GM13976 (cell line): ENCODE measurements at regions not wholly inside any gene's neighbourhood (a gene's known extent, or its start where the extent isn't known, plus 50 kb on each side); places are given as distances from the start of the nearest gene placed in this dataset.
"Not testable (repeated sequence)": the region's sequence is repeated elsewhere in the genome, so short reads cannot be mapped to it uniquely, and the experiment has no call there.

Experiments used
- DNase-seq: peaks from one replicate; pipeline ENCODE4 v3.0.0; 2012; ENCODE audit warnings: low spot score
- in situ Hi-C: fragments of 300-500 bp; cut with MboI; formaldehyde crosslinking; loops from one replicate; pipeline ENCODE4 v1.12.0; 2022; ENCODE audit warnings: low sequenced_read_pairs, mixed read lengths, inconsistent platforms; ENCODE audit not compliant: unreplicated experiment
- TF ChIP-seq, protein P1 (sequence below): IDR thresholded peaks from 2 replicates; pipeline ENCODE4 v1.5.1; 2012; ENCODE audit warnings: borderline replicate concordance, mild to moderate bottlenecking; ENCODE audit not compliant: insufficient read depth; ENCODE audit errors: extremely low read depth, missing control alignments, control extremely low read depth

DNA sequence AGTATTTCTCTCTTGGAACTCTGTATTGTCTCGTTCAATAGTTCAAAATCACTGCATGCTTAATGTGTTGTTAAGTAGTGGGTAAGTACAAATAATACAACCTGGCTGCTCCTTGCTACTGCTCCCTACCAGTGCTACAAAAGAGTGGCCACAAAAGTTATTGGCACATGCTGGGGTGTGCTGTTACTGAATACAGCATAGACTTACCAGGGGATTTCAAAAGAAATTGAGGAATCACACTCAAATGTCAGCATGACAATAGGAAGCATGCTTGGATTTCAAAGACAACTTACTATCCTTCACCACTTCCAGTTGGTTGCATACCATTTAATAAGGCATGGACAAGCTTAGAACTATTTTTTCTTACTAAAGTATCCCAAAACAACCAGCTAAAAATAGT is 1041.3 kb upstream of the SPRY2 start:
- in situ Hi-C loops, result no loop called here
- TF ChIP-seq, protein P1, sequence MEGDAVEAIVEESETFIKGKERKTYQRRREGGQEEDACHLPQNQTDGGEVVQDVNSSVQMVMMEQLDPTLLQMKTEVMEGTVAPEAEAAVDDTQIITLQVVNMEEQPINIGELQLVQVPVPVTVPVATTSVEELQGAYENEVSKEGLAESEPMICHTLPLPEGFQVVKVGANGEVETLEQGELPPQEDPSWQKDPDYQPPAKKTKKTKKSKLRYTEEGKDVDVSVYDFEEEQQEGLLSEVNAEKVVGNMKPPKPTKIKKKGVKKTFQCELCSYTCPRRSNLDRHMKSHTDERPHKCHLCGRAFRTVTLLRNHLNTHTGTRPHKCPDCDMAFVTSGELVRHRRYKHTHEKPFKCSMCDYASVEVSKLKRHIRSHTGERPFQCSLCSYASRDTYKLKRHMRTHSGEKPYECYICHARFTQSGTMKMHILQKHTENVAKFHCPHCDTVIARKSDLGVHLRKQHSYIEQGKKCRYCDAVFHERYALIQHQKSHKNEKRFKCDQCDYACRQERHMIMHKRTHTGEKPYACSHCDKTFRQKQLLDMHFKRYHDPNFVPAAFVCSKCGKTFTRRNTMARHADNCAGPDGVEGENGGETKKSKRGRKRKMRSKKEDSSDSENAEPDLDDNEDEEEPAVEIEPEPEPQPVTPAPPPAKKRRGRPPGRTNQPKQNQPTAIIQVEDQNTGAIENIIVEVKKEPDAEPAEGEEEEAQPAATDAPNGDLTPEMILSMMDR, result no peak
- DNase-seq, result no peak

DNA sequence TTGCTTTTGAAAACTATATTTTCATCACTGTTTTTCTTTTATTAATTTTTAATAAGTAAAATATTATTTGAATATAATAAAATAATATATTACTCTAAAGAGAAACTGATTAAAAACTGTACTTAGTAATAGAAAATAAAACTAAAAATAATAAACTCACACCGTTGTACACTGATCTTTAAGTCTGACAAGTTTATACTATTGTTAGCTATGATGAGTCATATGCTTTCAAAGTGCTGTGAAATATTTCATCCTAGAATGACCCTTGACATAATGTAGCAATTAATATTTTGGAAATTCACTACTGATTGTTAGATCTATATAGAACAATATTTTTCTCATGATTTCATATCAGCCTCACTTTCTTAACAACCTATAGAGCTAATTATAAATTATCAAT is 1040.6 kb upstream of the SPRY2 start:
- TF ChIP-seq, protein P1, result no peak
- in situ Hi-C loops, result no loop called here
- DNase-seq, result no peak

DNA sequence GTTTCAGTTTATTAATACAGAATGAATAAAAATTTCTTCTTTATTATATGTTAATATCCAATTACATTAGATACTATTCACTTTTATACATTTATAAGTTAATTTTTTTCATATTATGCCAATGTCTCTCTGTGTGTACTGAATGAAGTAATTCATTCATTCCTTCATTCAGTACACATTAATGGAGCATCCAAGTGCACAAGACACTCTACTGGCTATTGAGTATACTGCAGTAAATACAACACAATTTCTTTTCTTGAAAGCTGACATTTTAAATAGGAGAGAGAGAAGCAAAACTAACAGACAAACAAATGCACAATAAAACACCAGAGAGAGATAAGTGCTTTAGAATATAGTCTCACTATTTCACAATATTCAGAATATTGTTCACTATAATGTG is 1038.3 kb upstream of the SPRY2 start:
- DNase-seq, result no peak
- in situ Hi-C loops, result no loop called here
- TF ChIP-seq, protein P1, result no peak

DNA sequence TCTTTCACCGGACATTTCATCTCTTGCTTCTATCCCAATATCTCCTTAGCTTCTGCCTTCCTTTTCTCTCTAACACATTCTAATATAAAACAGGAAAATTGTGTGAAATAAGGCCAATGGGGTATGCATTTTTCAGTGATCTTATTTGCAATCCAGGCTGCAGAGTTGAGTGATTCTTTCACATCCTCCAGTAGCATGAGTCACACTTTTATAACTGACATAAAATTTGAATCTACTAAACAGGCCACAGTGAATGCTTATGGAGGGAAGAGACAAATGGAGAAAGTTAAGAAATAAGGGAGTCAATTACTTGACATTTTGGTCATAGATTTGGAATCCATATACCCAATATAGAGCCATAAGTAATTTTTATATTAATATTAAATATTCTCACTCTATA is 1037.0 kb upstream of the SPRY2 start:
- in situ Hi-C loops, result no loop called here
- TF ChIP-seq, protein P1, result no peak
- DNase-seq, result no peak

DNA sequence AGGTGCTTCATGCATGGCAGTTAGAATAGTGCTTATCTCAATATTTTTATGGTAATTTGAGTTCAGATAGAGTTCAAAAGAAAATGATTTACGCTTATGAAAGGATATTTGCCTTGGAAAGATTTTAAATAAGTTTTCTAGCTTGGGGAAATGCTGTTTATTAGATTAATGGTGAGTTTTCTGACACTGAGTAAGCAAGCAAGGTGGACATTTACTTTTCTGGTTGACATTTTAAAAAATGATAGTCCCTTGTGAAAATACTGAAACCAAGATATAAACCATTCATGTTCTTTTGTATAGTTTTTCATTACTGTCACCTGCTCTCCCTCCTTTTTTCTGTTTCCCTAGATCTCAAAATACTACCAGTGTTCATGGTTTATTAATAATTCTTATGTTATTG is 1034.8 kb upstream of the SPRY2 start:
- in situ Hi-C loops, result no loop called here

DNA sequence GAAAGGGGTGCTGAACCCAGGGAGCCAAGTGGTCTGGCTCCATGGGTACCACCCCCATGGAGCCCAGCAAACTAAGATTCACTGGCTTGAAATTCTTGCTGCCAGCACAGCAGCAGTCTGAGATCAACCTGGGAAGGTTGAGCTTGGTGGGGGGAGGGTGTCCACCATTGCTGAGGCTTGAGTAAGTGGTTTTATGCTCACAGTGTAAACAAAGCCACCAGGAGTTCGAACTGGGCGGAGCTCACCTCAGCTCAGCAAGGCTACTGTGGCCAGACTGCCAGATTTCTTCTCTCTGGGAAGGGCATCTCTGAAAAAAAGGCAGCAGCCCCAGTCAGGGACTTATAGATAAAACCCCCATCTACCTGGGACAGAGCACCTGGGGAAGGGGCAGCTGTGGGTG is 1021.8 kb upstream of the SPRY2 start:
- in situ Hi-C loops, DNase-seq: not testable (repeated sequence)

More for the DNA sequence above, 1034.8 kb upstream of the SPRY2 start:
- DNase-seq, result no peak
- TF ChIP-seq, protein P1, result no peak

DNA sequence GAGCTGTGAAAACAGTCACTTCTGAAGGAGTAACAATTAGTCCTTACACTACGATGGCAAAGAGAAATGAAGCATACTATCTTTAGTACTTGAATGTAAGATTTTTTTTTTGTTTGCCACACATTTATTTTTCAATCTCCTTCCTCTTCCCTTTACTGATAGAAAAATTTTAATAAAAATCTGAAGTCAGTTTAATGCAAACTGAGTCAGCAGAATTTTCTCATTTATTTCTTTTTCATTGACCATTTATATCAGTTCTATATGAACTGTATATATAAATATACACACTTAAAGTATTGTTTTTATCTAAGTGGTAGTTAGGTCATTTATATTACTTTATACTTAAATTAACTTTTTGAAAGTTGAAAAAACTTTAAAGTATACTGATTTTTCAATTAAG is 1009.1 kb upstream of the SPRY2 start:
- TF ChIP-seq, protein P1, result no peak
- no peak for DNase-seq
- in situ Hi-C loops, result no loop called here

DNA sequence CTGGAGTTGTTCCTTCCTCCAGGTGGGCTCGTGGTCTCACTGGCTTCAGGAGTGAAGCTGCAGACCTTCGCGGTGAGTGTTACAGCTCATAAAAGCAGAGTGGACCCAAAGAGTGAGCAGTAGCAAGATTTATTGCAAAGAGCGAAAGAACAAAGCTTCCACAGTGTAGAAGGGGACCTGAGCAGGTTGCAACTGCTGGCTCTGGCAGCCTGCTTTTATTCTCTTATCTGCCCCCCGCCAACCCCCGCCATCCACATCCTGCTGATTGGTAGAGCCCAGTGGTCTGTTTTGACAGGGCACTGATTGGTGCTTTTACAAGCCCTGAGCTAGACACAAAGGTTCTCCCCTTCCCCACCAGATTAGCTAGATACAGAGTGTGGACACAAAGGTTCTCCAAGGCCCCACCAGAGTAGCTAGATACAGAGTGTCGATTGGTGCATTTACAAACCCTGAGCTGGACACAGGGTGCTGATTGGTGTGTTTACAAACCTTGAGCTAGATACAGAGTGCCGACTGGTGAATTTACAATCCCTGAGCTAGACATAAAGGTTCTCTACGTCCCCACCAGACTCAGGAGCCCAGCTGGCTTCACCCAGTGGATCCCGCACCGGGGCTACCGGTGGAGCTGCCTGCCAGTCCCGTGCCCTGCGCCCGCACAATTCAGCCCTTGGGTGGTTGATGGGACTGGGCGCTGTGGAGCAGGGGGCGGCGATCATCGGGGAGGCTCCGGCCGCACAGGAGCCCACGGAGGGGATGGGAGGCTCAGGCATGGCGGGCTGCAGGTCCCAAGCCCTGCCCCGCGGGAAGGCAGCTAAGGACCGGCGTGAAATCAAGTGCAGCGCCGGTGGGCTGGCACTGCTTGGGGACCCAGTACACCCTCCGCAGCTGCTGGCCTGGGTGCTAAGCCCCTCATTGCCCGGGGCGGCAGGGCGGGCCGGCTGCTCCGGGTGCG is 999.5 kb upstream of the SPRY2 start:
- in situ Hi-C loops, DNase-seq: not testable (repeated sequence)

DNA sequence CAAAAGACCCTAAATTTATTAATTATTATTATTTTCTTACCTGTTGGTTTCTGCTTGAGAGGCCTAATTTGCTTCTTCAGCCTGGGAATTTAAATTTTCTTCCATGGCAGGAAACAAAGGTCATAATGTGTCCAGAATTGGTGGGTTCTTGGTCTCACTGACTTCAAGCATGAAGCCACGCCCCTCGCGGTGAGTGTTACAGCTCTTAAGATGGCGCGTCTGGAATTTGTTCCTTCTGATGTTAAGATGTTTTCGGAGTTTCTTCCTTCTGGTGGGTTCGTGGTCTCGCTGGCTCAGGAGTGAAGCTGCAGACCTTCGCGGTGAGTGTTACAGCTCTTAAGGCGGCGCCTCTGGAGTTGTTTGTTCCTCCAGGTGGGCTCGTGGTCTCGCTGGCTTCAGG is 998.7 kb upstream of the SPRY2 start:
- DNase-seq, in situ Hi-C loops: not testable (repeated sequence)
